Suprapubic skin (tissue), 4 donors: ENCODE measurements at regions not wholly inside any gene's neighbourhood (a gene's known extent, or its start where the extent isn't known, plus 50 kb on each side); places are given as distances from the start of the nearest gene placed in this dataset.

Experiments used
- DNase-seq, 2 donors: peaks; one replicate each; pipeline ENCODE4 v3.0.0-alpha.2; 2019; ENCODE audit warnings: low spot score in 2 of 2
- H3K27ac ChIP-seq: fragments of 200-600 bp; sonication (generic); one replicate; pipeline ENCODE4 v1.5.1; 2019
- H3K27me3 ChIP-seq: fragments of 200-600 bp; sonication (generic); one replicate; pipeline ENCODE4 v1.5.1; 2019
- H3K36me3 ChIP-seq: fragments of 200-600 bp; sonication (generic); one replicate; pipeline ENCODE4 v1.5.1; 2019
- H3K4me1 ChIP-seq: fragments of 200-600 bp; sonication (generic); one replicate; pipeline ENCODE4 v1.5.1; 2019
- H3K4me3 ChIP-seq: fragments of 200-600 bp; sonication (generic); one replicate; pipeline ENCODE4 v1.5.1; 2019; ENCODE audit warnings: mild to moderate bottlenecking
- H3K9me3 ChIP-seq: fragments of 200-600 bp; sonication (generic); one replicate; pipeline ENCODE4 v1.5.1; 2019
- CTCF ChIP-seq, 2 donors: fragments of 200-600 bp in 1 of 2; fragments of 450-650 bp in 1 of 2; sonication (generic) in 1 of 2; IDR thresholded peaks; one replicate each; pipeline ENCODE4 v1.5.1; 2016 to 2019; ENCODE audit warnings: antibody characterized with exemption in 2 of 2, mild to moderate bottlenecking in 1 of 2, moderate library complexity in 1 of 2
- EP300 ChIP-seq: sonication (generic); formaldehyde crosslinking; IDR thresholded peaks from one replicate; pipeline ENCODE4 v1.6.1; 2017; ENCODE audit warnings: antibody characterized with exemption
- POLR2A ChIP-seq, 2 donors: fragments of 450-650 bp; IDR thresholded peaks; one replicate each; pipeline ENCODE4 v1.6.1; 2017; ENCODE audit warnings: antibody characterized with exemption in 2 of 2, mild to moderate bottlenecking in 2 of 2, moderate library complexity in 2 of 2
- POLR2AphosphoS5 ChIP-seq, 3 donors: sonication (generic); formaldehyde crosslinking; IDR thresholded peaks; one replicate each; pipeline ENCODE4 v1.6.1; 2017; ENCODE audit warnings: antibody characterized with exemption in 3 of 3
- WGBS: methylation state at CpG from one replicate; pipeline ENCODE4 v1.1.5; 2018; 5-methylcytosine and 5-hydroxymethylcytosine counted together

- Histone ChIP-seq H3K4me1 (no peaks in the 10 kb centered on the region), H3K4me3 (no peak overlapping the region), H3K36me3 (no peaks in the 10 kb centered on the region), H3K27ac (no peak overlapping the region), H3K9me3 (no peaks in the 10 kb centered on the region), H3K27me3 (peaks cover 2% of the 10 kb centered on the region)
- 95% methylated on average over 4 of the region's 4 CpGs for WGBS
- TF ChIP-seq POLR2AphosphoS5 (IDR thresholded peaks at IDR 0.05) (no peak), EP300 (no peak), POLR2A (IDR thresholded peaks at IDR 0.05) (no peak), CTCF (IDR thresholded peaks at IDR 0.05) (no peak)
- peak; percentile 16 to 20 for DNase-seq
Measured at GRCh38 chr20:57759724-57760123, 49.9 kb upstream of the PMEPA1 start.
